Adrenal gland (tissue), 9 donors: ENCODE measurements at regions not wholly inside any gene's neighbourhood (a gene's known extent, or its start where the extent isn't known, plus 50 kb on each side); places are given as distances from the start of the nearest gene placed in this dataset.

Experiments
- DNase-seq, 7 donors: peaks; one replicate each; pipeline ENCODE4 v3.0.0-alpha.2; 2019 to 2020
- H3K27ac ChIP-seq, 5 donors: fragments of 200-600 bp; sonication (generic) in 4 of 5; 1 replicate in 3 of 5; 2 replicates in 2 of 5; pipeline versions ENCODE4 v1.5.1 to v1.8.0; 2016 to 2020; ENCODE audit warnings: mild to moderate bottlenecking in 1 of 5
- H3K27me3 ChIP-seq: fragments of 200-600 bp; 2 replicates; pipeline ENCODE4 v1.8.0; 2021
- H3K36me3 ChIP-seq, 2 donors: fragments of 200-600 bp; replicated peaks in 1 of 2; 1 replicate in 1 of 2; 2 replicates in 1 of 2; pipeline versions ENCODE4 v1.5.1 to v1.8.0; 2018 to 2022
- H3K4me1 ChIP-seq, 2 donors: fragments of 200-600 bp; replicated peaks in 1 of 2; 1 replicate in 1 of 2; 2 replicates in 1 of 2; pipeline versions ENCODE4 v1.5.1 to v1.8.0; 2018 to 2021
- H3K4me3 ChIP-seq, 4 donors: fragments of 200-600 bp; sonication (generic) in 3 of 4; one replicate each; pipeline ENCODE4 v1.5.1; 2016 to 2018
- H3K9me3 ChIP-seq, 3 donors: fragments of 200-600 bp; sonication (generic) in 1 of 3; replicated peaks in 1 of 3; 1 replicate in 2 of 3; 2 replicates in 1 of 3; pipeline versions ENCODE4 v1.5.1 to v1.8.0; 2016 to 2021
- CTCF ChIP-seq, 6 experiments: fragments of 450-650 bp in 4 of 6; fragments of 200-600 bp in 2 of 6; sonication (generic) in 1 of 6; IDR thresholded peaks; 1 replicate in 5 of 6; 2 replicates in 1 of 6; pipeline versions ENCODE4 v1.5.1 to v1.8.0; 2016 to 2021; ENCODE audit warnings: antibody characterized with exemption in 6 of 6, mild to moderate bottlenecking in 2 of 6, moderate library complexity in 1 of 6
- POLR2A ChIP-seq, 2 donors: fragments of 450-650 bp; IDR thresholded peaks; one replicate each; pipeline ENCODE4 v1.6.1; 2017; ENCODE audit warnings: antibody characterized with exemption in 2 of 2, mild to moderate bottlenecking in 2 of 2, moderate library complexity in 1 of 2
- WGBS, 4 donors: extraction: QIAGEN DNeasy Blood & Tissue Kit in 2 of 4; methylation state at CpG; one replicate each; pipeline versions ENCODE4 v1.1.5 to v1.1.7; 2013 to 2017; 5-methylcytosine and 5-hydroxymethylcytosine counted together
- intact Hi-C, 2 donors: fragments of 100-400 bp; cut with DNase I; formaldehyde crosslinking; loops; one replicate each; pipeline versions ENCODE4 v1.14.1 to v1.15.0; 2022 to 2023
- donor health status: healthy with polysubstance abuse.
- donor health status: Bipolar disorder and iron deficiency.
- donor health status: DM: yes; HTN: yes; CAD: no.
- donor health status: DM: no; HTN: no; CAD: no.
- donor health status: DM: no; HTN: no; CAD: no.

- peak in 2 of 7 donors; percentile 10 to 15 for DNase-seq
- WGBS, 4 donors = 35 to 39% (median 37%) methylated on average over 5 of the region's 5 CpGs
- H3K4me1 ChIP-seq = no peaks in the 10 kb centered on the region
- no peak overlapping the region for H3K4me3 ChIP-seq
- H3K36me3 ChIP-seq = no peaks in the 10 kb centered on the region
- no peaks in the 10 kb centered on the region for H3K27me3 ChIP-seq
- intact Hi-C loops = no loop called here
- no peak overlapping the region for H3K27ac ChIP-seq
- no peaks in the 10 kb centered on the region for H3K9me3 ChIP-seq
- no peak for TF ChIP-seq CTCF (IDR thresholded peaks at IDR 0.05)
- TF ChIP-seq POLR2A (IDR thresholded peaks at IDR 0.05) = no peak
These were observed 174.6 kb downstream of the SPRY2 start for GRCh38 chr13:80166352-80166751.

- WGBS, 4 donors = 78 to 85% (median 82%) methylated on average over 5 of the region's 5 CpGs
- Histone ChIP-seq H3K27me3 (no peaks in the 10 kb centered on the region), H3K36me3 (no peaks in the 10 kb centered on the region), H3K27ac (no peak overlapping the region), H3K4me1 (no peaks in the 10 kb centered on the region), H3K9me3 (no peaks in the 10 kb centered on the region), H3K4me3 (no peak overlapping the region)
- no peak for DNase-seq
- intact Hi-C loops = no loop called here
- TF ChIP-seq POLR2A (IDR thresholded peaks at IDR 0.05) = no peak
- TF ChIP-seq CTCF (IDR thresholded peaks at IDR 0.05) = no peak
These were observed 176.5 kb downstream of the SPRY2 start for GRCh38 chr13:80164462-80164861.

GRCh38 chr13:80161896-80162295, 179.0 kb downstream of the SPRY2 start:
- no peaks in the 10 kb centered on the region for H3K27me3 ChIP-seq
- no peaks in the 10 kb centered on the region for H3K4me1 ChIP-seq
- H3K36me3 ChIP-seq = no peaks in the 10 kb centered on the region
- no peak overlapping the region for H3K4me3 ChIP-seq
- intact Hi-C loops = no loop called here
- WGBS, 4 donors = 91 to 96% (median 94%) methylated on average over 4 to 5 of the region's 5 CpGs
- no peak for DNase-seq
- TF ChIP-seq CTCF (IDR thresholded peaks at IDR 0.05) = no peak
- no peak for TF ChIP-seq POLR2A (IDR thresholded peaks at IDR 0.05)
- H3K9me3 ChIP-seq = no peaks in the 10 kb centered on the region
- no peak overlapping the region for H3K27ac ChIP-seq

- Histone ChIP-seq H3K27ac (no peak overlapping the region), H3K4me1 (no peaks in the 10 kb centered on the region), H3K27me3 (no peaks in the 10 kb centered on the region), H3K4me3 (no peak overlapping the region), H3K9me3 (no peaks in the 10 kb centered on the region), H3K36me3 (no peaks in the 10 kb centered on the region)
- 79 to 89% (median 84%) methylated on average over 2 of the region's 2 CpGs for WGBS, 4 donors
- no peak for TF ChIP-seq POLR2A (IDR thresholded peaks at IDR 0.05)
- TF ChIP-seq CTCF (IDR thresholded peaks at IDR 0.05) = no peak
- intact Hi-C loops = no loop called here
- no peak for DNase-seq
These were observed 179.7 kb downstream of the SPRY2 start for GRCh38 chr13:80161219-80161618.
